SK-N-SH (cell line): ENCODE measurements at regions not wholly inside any gene's neighbourhood (a gene's known extent, or its start where the extent isn't known, plus 50 kb on each side); places are given as distances from the start of the nearest gene placed in this dataset.

Experiments used
- CTCF ChIA-PET: fragments of 300-600, 350-600 bp; formaldehyde crosslinking; extraction: SDS; loops from one replicate; lab custom pipeline; 2021; lab: Yijun Ruan, JAX
- POLR2A ChIA-PET: fragments of 350-600 bp; sonication (Branson Sonifier 250); formaldehyde crosslinking; extraction: SDS; loops from one replicate; lab custom pipeline; 2020; ENCODE audit warnings: antibody characterized with exemption, inconsistent platforms; lab: Yijun Ruan, JAX
- DNase-seq: peaks from one replicate; pipeline ENCODE4 v3.0.0; 2012
- H2AFZ ChIP-seq: fragments of 200-600 bp; sonication (generic); 2 replicates; pipeline ENCODE4 v1.8.1; 2016; ENCODE audit warnings: antibody characterized with exemption, mild to moderate bottlenecking, low read depth
- H3F3A ChIP-seq: fragments of 200-600 bp; sonication (generic); replicated peaks from 2 replicates; pipeline ENCODE3; 2016; ENCODE audit warnings: antibody characterized with exemption, mild to moderate bottlenecking; ENCODE audit not compliant: insufficient read depth
- H3K27ac ChIP-seq, 2 experiments: fragments of 200-500 bp in 1 of 2; fragments of 200-600 bp in 1 of 2; sonication (Bioruptor generic) in 1 of 2; sonication (generic), shearing (Covaris generic) in 1 of 2; 2 replicates each; pipeline versions ENCODE4 v1.5.1 to v1.6.1; 2014 to 2016; ENCODE audit warnings: low read depth in 2 of 2, inconsistent platforms in 1 of 2, low read length in 1 of 2, mild to moderate bottlenecking in 1 of 2, mixed read lengths in 1 of 2
- H3K27me3 ChIP-seq: fragments of 200-600 bp; sonication (generic), shearing (Covaris generic); 2 replicates; pipeline ENCODE4 v1.6.1; 2016; ENCODE audit warnings: mixed run types; ENCODE audit not compliant: insufficient read depth
- H3K36me3 ChIP-seq, 2 experiments: fragments of 200-500 bp in 1 of 2; fragments of 200-600 bp in 1 of 2; sonication (Bioruptor generic) in 1 of 2; sonication (generic) in 1 of 2; replicated peaks in 1 of 2; 2 replicates each; pipeline versions ENCODE3 to v1.5.1; 2014 to 2016; ENCODE audit warnings: low read length in 1 of 2, mild to moderate bottlenecking in 1 of 2; ENCODE audit not compliant: insufficient read depth in 2 of 2, control insufficient read depth in 1 of 2
- H3K4me1 ChIP-seq, 2 experiments: fragments of 200-500 bp in 1 of 2; fragments of 200-600 bp in 1 of 2; sonication (Bioruptor generic) in 1 of 2; sonication (generic), shearing (Covaris generic) in 1 of 2; 2 replicates each; pipeline versions ENCODE4 v1.5.1 to v1.6.1; 2014 to 2016; ENCODE audit warnings: low read depth in 1 of 2, low read length in 1 of 2, mixed run types in 1 of 2; ENCODE audit not compliant: insufficient read depth in 2 of 2, control insufficient read depth in 1 of 2
- H3K4me2 ChIP-seq: fragments of 200-600 bp; sonication (generic), shearing (Covaris generic); 2 replicates; pipeline ENCODE4 v1.6.1; 2017; ENCODE audit warnings: mixed run types
- H3K4me3 ChIP-seq, 2 experiments: fragments of 200-500 bp in 1 of 2; fragments of 200-600 bp in 1 of 2; sonication (Bioruptor generic) in 1 of 2; sonication (generic), shearing (Covaris generic) in 1 of 2; 2 replicates each; pipeline versions ENCODE4 v1.5.1 to v1.8.1; 2014 to 2016; ENCODE audit warnings: low read depth in 2 of 2, inconsistent platforms in 1 of 2, low read length in 1 of 2, mild to moderate bottlenecking in 1 of 2, mixed read lengths in 1 of 2, moderate library complexity in 1 of 2
- H3K79me2 ChIP-seq: fragments of 200-600 bp; sonication (generic); 2 replicates; pipeline ENCODE4 v1.8.1; 2017; ENCODE audit warnings: mild to moderate bottlenecking; ENCODE audit not compliant: insufficient read depth
- H3K9ac ChIP-seq: fragments of 200-600 bp; sonication (generic); 2 replicates; pipeline ENCODE4 v1.6.1; 2017; ENCODE audit warnings: mixed run types
- H3K9me2 ChIP-seq: fragments of 200-600 bp; sonication (generic); 2 replicates; pipeline ENCODE4 v1.6.1; 2017; ENCODE audit warnings: mixed run types
- H3K9me3 ChIP-seq: fragments of 200-600 bp; sonication (generic); 2 replicates; pipeline ENCODE4 v1.6.1; 2017; ENCODE audit warnings: mixed run types, mild to moderate bottlenecking, moderate library complexity
- H4K20me1 ChIP-seq: fragments of 200-600 bp; sonication (generic); 2 replicates; pipeline ENCODE4 v1.6.1; 2017; ENCODE audit warnings: mild to moderate bottlenecking, mixed run types; ENCODE audit not compliant: insufficient read depth
- CHD2 ChIP-seq: fragments of 150-350 bp; IDR thresholded peaks from 2 replicates; pipeline ENCODE4 v1.6.1; 2018; ENCODE audit warnings: low read length; ENCODE audit not compliant: partially characterized antibody
- CTCF ChIP-seq: fragments of 200-600 bp; sonication (generic); IDR thresholded peaks from 2 replicates; pipeline ENCODE4 v1.6.1; 2017; ENCODE audit warnings: antibody characterized with exemption, mild to moderate bottlenecking, moderate library complexity
- ELF1 ChIP-seq: IDR thresholded peaks from 2 replicates; pipeline ENCODE4 v1.4.0; 2012
- EP300 ChIP-seq, 2 experiments: IDR thresholded peaks; 2 replicates each; pipeline versions ENCODE4 v1.4.0 to v1.6.1; 2012; ENCODE audit warnings: borderline replicate concordance in 1 of 2, low read depth in 1 of 2, low read length in 1 of 2
- FOXJ3 ChIP-seq: sonication (generic); formaldehyde crosslinking; IDR thresholded peaks from 2 replicates; pipeline ENCODE4 v1.5.1; 2020; ENCODE audit warnings: mild to moderate bottlenecking, missing genetic modification reagents
- FOXM1 ChIP-seq: IDR thresholded peaks from 2 replicates; pipeline ENCODE4 v1.4.0; 2012; ENCODE audit warnings: low read depth, mild to moderate bottlenecking
- GATA2 ChIP-seq: sonication (generic); formaldehyde crosslinking; IDR thresholded peaks from 2 replicates; pipeline ENCODE4 v1.5.0; 2020; ENCODE audit warnings: mild to moderate bottlenecking, missing genetic modification reagents
- JUND ChIP-seq: IDR thresholded peaks from 2 replicates; pipeline ENCODE4 v1.4.0; 2012
- NFIC ChIP-seq: IDR thresholded peaks from 2 replicates; pipeline ENCODE4 v1.4.0; 2012; ENCODE audit warnings: borderline replicate concordance
- POLR2AphosphoS5 ChIP-seq: IDR thresholded peaks from 2 replicates; pipeline ENCODE4 v1.6.1; 2012; ENCODE audit warnings: low read depth, low read length
- RAD21 ChIP-seq: IDR thresholded peaks from 2 replicates; pipeline ENCODE4 v1.6.1; 2012; ENCODE audit warnings: mild to moderate bottlenecking, low read length
- RCOR1 ChIP-seq: fragments of 150-350 bp; IDR thresholded peaks from 2 replicates; pipeline ENCODE4 v1.6.1; 2017; ENCODE audit warnings: antibody characterized with exemption, low read length
- RXRA ChIP-seq: IDR thresholded peaks from 2 replicates; pipeline ENCODE4 v1.4.0; 2012; ENCODE audit warnings: low read depth, mild to moderate bottlenecking, borderline replicate concordance
- SIN3A ChIP-seq: IDR thresholded peaks from 2 replicates; pipeline ENCODE4 v1.6.1; 2012; ENCODE audit warnings: low read depth, mild to moderate bottlenecking, low read length, moderate library complexity, borderline replicate concordance
- TCF12 ChIP-seq: IDR thresholded peaks from 2 replicates; pipeline ENCODE4 v1.4.0; 2012
- TEAD4 ChIP-seq: IDR thresholded peaks from 2 replicates; pipeline ENCODE4 v1.4.0; 2012; ENCODE audit warnings: mild to moderate bottlenecking, borderline replicate concordance; ENCODE audit not compliant: insufficient read depth
- USF1 ChIP-seq: IDR thresholded peaks from 2 replicates; pipeline ENCODE4 v1.4.0; 2012; ENCODE audit warnings: low read depth, borderline replicate concordance
- USF2 ChIP-seq: fragments of 150-350 bp; IDR thresholded peaks from 2 replicates; pipeline ENCODE4 v1.6.1; 2017; ENCODE audit warnings: antibody characterized with exemption, low read length, low read depth, borderline replicate concordance
- WGBS: methylation state at CpG from one replicate; pipeline ENCODE4 v1.1.6; 2017; ENCODE audit warnings: low lambda C conversion rate; 5-methylcytosine and 5-hydroxymethylcytosine counted together

GRCh38 chr4:33940281-33940680 is 2304.0 kb downstream of the ARAP2 start:
- H3K4me2 ChIP-seq, result no peak overlapping the region
- no peaks in the 10 kb centered on the region for H3K9me2 ChIP-seq
- DNase-seq, result no peak
- CTCF ChIA-PET, result no interaction called here
- no peak overlapping the region for H3K4me3 ChIP-seq
- H3K9me3 ChIP-seq, result no peaks in the 10 kb centered on the region
- H3K27me3 ChIP-seq, result no peaks in the 10 kb centered on the region
- no peak overlapping the region for H2AFZ ChIP-seq
- H3K79me2 ChIP-seq, result no peaks in the 10 kb centered on the region
- no peaks in the 10 kb centered on the region for H3K36me3 ChIP-seq
- no peak overlapping the region for H3K27ac ChIP-seq
- no peaks in the 10 kb centered on the region for H3F3A ChIP-seq
- H3K4me1 ChIP-seq, result peaks cover 0 to 8% of the 10 kb centered on the region in 2 experiments; a peak in 2 of 4 replicates
- TF ChIP-seq USF1 (no peak), JUND (no peak), RXRA (no peak), FOXJ3 (no peak), USF2 (no peak), ELF1 (no peak)
- TF ChIP-seq, all 33 proteins: peak for 0
- Histone ChIP-seq H3K9ac (no peak overlapping the region), H4K20me1 (no peaks in the 10 kb centered on the region)
- POLR2A ChIA-PET, result no interaction called here

GRCh38 chr4:33941854-33942253 is 2302.5 kb downstream of the ARAP2 start:
- Histone ChIP-seq H2AFZ (no peak overlapping the region), H3K9ac (no peak overlapping the region), H3F3A (no peaks in the 10 kb centered on the region), H3K4me3 (no peak overlapping the region), H3K9me2 (no peaks in the 10 kb centered on the region), H3K4me2 (no peak overlapping the region), H4K20me1 (no peaks in the 10 kb centered on the region), H3K27me3 (no peaks in the 10 kb centered on the region), H3K36me3 (no peaks in the 10 kb centered on the region), H3K4me1 (peaks cover 0 to 8% of the 10 kb centered on the region in 2 experiments; a peak in 2 of 4 replicates), H3K27ac (peak overlapping the region in 1 of 2 experiments; percentile 79; a peak in 1 of 4 replicates), H3K79me2 (no peaks in the 10 kb centered on the region), H3K9me3 (no peaks in the 10 kb centered on the region)
- peak; percentile 37 for DNase-seq
- TF ChIP-seq TEAD4 (peak; percentile 17; the same call in 1 of the 2 replicates), GATA2 (peak; percentile 63), CTCF (no peak), POLR2AphosphoS5 (no peak), CHD2 (peak; percentile 47), NFIC (peak; percentile 72), RAD21 (no peak; the same call in 1 of the 2 replicates), FOXM1 (no peak), EP300 (IDR thresholded peaks at IDR 0.05; ENCODE audit: borderline replicate concordance in 1 of 2, low read depth in 1 of 2, low read length in 1 of 2) (peak in 1 of 2 experiments; percentile 82; a peak in 2 of 4 replicates), SIN3A (no peak), TCF12 (peak; percentile 42), RCOR1 (peak; percentile 95)
- ChIA-PET POLR2A (no interaction called here), CTCF (interaction anchor here (1.8 kb wide), 1 partner anchor 10 kb away, joined by 4 read pairs; no protein-coding TSS in a partner anchor)
- WGBS, result 13% methylated on average over 1 of the region's 1 CpG
